Natural killer cell treated with Interleukin-12 subunit alpha and Interleukin-12 subunit beta and Interleukin-15 and Interleukin-18, amount 100 ng/mL, for 72 hours (primary cell): ENCODE measurements at regions not wholly inside any gene's neighbourhood (a gene's known extent, or its start where the extent isn't known, plus 50 kb on each side); places are given as distances from the start of the nearest gene placed in this dataset.

Experiments used
- ATAC-seq, 2 donors: fragments of 150-1000 bp; cut with Tn5 transposase in 1 of 2; sonication (Bioruptor Pico), chemical (Tn5 transposase) in 1 of 2; 2 replicates each; pipeline ENCODE4 v1.10.0; 2021
- DNase-seq: peaks from one replicate; pipeline ENCODE4 v3.0.0; 2022; ENCODE audit warnings: low spot score
- H3K27ac Mint-ChIP-seq, 2 donors: 1 replicate in 1 of 2; 2 replicates in 1 of 2; pipeline ENCODE4 v1.8.0; 2022; ENCODE audit warnings: mixed read lengths in 2 of 2, mild to moderate bottlenecking in 1 of 2, moderate library complexity in 1 of 2
- H3K27me3 Mint-ChIP-seq, 2 donors: 1 replicate in 1 of 2; 2 replicates in 1 of 2; pipeline ENCODE4 v1.8.0; 2022; ENCODE audit warnings: mixed read lengths in 2 of 2
- H3K36me3 Mint-ChIP-seq: one replicate; pipeline ENCODE4 v1.8.0; 2022; ENCODE audit warnings: mixed read lengths
- H3K4me1 Mint-ChIP-seq, 2 donors: 1 replicate in 1 of 2; 2 replicates in 1 of 2; pipeline ENCODE4 v1.8.0; 2022; ENCODE audit warnings: low read depth in 2 of 2, mixed read lengths in 2 of 2, mild to moderate bottlenecking in 1 of 2
- H3K4me3 Mint-ChIP-seq: one replicate; pipeline ENCODE4 v1.8.0; 2022; ENCODE audit warnings: mixed read lengths
- H3K9me3 Mint-ChIP-seq: 2 replicates; pipeline ENCODE4 v1.8.0; 2022; ENCODE audit warnings: mixed read lengths

- Mint-ChIP-seq H3K4me3 (no peak overlapping the region), H3K27me3 (no peaks in the 10 kb centered on the region), H3K27ac (no peak overlapping the region), H3K4me1 (no peaks in the 10 kb centered on the region), H3K36me3 (no peaks in the 10 kb centered on the region), H3K9me3 (peaks cover 4% of the 10 kb centered on the region)
- ATAC-seq = no peak
- DNase-seq = no peak
Observed at GRCh38 chr2:193580176-193580950, 1385.6 kb upstream of the TMEFF2 start.

- peaks cover 4% of the 10 kb centered on the region for H3K9me3 Mint-ChIP-seq
- ATAC-seq (no peak), DNase-seq (no peak)
- no peak overlapping the region for H3K27ac Mint-ChIP-seq
- H3K27me3 Mint-ChIP-seq = no peaks in the 10 kb centered on the region
- H3K4me1 Mint-ChIP-seq = no peaks in the 10 kb centered on the region
- H3K4me3 Mint-ChIP-seq = no peak overlapping the region
- no peaks in the 10 kb centered on the region for H3K36me3 Mint-ChIP-seq
Observed at GRCh38 chr2:193566886-193567285, 1372.2 kb upstream of the TMEFF2 start.

- H3K4me1 Mint-ChIP-seq = no peaks in the 10 kb centered on the region
Observed at GRCh38 chr2:193566276-193566675, 1371.5 kb upstream of the TMEFF2 start.

GRCh38 chr2:193562031-193562430 is 1367.3 kb upstream of the TMEFF2 start:
- Mint-ChIP-seq H3K4me3 (no peak overlapping the region), H3K9me3 (peaks cover 6% of the 10 kb centered on the region), H3K4me1 (no peaks in the 10 kb centered on the region), H3K27ac (no peak overlapping the region), H3K27me3 (no peaks in the 10 kb centered on the region), H3K36me3 (no peaks in the 10 kb centered on the region)
- ATAC-seq (no peak), DNase-seq (no peak)

More at GRCh38 chr2:193566276-193566675, 1371.5 kb upstream of the TMEFF2 start:
- ATAC-seq (no peak), DNase-seq (no peak)
- Mint-ChIP-seq H3K27ac (no peak overlapping the region), H3K4me3 (no peak overlapping the region), H3K27me3 (no peaks in the 10 kb centered on the region), H3K9me3 (peaks cover 6% of the 10 kb centered on the region), H3K36me3 (no peaks in the 10 kb centered on the region)

GRCh38 chr2:193561054-193561453 is 1366.3 kb upstream of the TMEFF2 start:
- Mint-ChIP-seq H3K4me3 (no peak overlapping the region), H3K36me3 (no peaks in the 10 kb centered on the region), H3K27ac (no peak overlapping the region), H3K4me1 (no peaks in the 10 kb centered on the region), H3K27me3 (no peaks in the 10 kb centered on the region), H3K9me3 (peaks cover 6% of the 10 kb centered on the region)
- no peak for ATAC-seq
- DNase-seq = no peak

GRCh38 chr2:193556766-193557470 is 1362.2 kb upstream of the TMEFF2 start:
- DNase-seq (no peak), ATAC-seq (no peak)
- Mint-ChIP-seq H3K27ac (no peak overlapping the region), H3K4me3 (no peak overlapping the region), H3K36me3 (no peaks in the 10 kb centered on the region), H3K4me1 (no peaks in the 10 kb centered on the region), H3K27me3 (no peaks in the 10 kb centered on the region), H3K9me3 (peaks cover 3% of the 10 kb centered on the region)

- no peak overlapping the region for H3K4me3 Mint-ChIP-seq
Observed at GRCh38 chr2:193549661-193550060, 1354.9 kb upstream of the TMEFF2 start.

GRCh38 chr2:193542762-193543161 is 1348.0 kb upstream of the TMEFF2 start:
- Mint-ChIP-seq H3K36me3 (no peaks in the 10 kb centered on the region), H3K4me3 (no peak overlapping the region), H3K27me3 (no peaks in the 10 kb centered on the region), H3K4me1 (no peaks in the 10 kb centered on the region), H3K9me3 (peaks cover 15% of the 10 kb centered on the region), H3K27ac (no peak overlapping the region)
- ATAC-seq (no peak), DNase-seq (no peak)

More at GRCh38 chr2:193549661-193550060, 1354.9 kb upstream of the TMEFF2 start:
- Mint-ChIP-seq H3K4me1 (no peaks in the 10 kb centered on the region), H3K27ac (no peak overlapping the region), H3K9me3 (peaks cover 17% of the 10 kb centered on the region), H3K27me3 (no peaks in the 10 kb centered on the region), H3K36me3 (no peaks in the 10 kb centered on the region)
- no peak for ATAC-seq
- DNase-seq = no peak

GRCh38 chr2:193539188-193539587 is 1344.5 kb upstream of the TMEFF2 start:
- no peaks in the 10 kb centered on the region for H3K36me3 Mint-ChIP-seq
- no peak for ATAC-seq

GRCh38 chr2:193538061-193538460 is 1343.3 kb upstream of the TMEFF2 start:
- Mint-ChIP-seq H3K4me1 (no peaks in the 10 kb centered on the region), H3K27ac (no peak overlapping the region), H3K9me3 (peaks cover 6% of the 10 kb centered on the region), H3K4me3 (no peak overlapping the region), H3K36me3 (no peaks in the 10 kb centered on the region), H3K27me3 (no peaks in the 10 kb centered on the region)
- ATAC-seq (no peak), DNase-seq (no peak)

More at GRCh38 chr2:193539188-193539587, 1344.5 kb upstream of the TMEFF2 start:
- peaks cover 7% of the 10 kb centered on the region for H3K9me3 Mint-ChIP-seq
- no peaks in the 10 kb centered on the region for H3K27me3 Mint-ChIP-seq
- H3K4me3 Mint-ChIP-seq = no peak overlapping the region
- H3K27ac Mint-ChIP-seq = no peak overlapping the region
- H3K4me1 Mint-ChIP-seq = no peaks in the 10 kb centered on the region
- DNase-seq = no peak

GRCh38 chr2:193537531-193537930 is 1342.8 kb upstream of the TMEFF2 start:
- Mint-ChIP-seq H3K27me3 (no peaks in the 10 kb centered on the region), H3K36me3 (no peaks in the 10 kb centered on the region), H3K27ac (no peak overlapping the region), H3K9me3 (peaks cover 8% of the 10 kb centered on the region), H3K4me3 (no peak overlapping the region), H3K4me1 (no peaks in the 10 kb centered on the region)
- DNase-seq (no peak), ATAC-seq (no peak)

GRCh38 chr2:193528458-193528857 is 1333.7 kb upstream of the TMEFF2 start:
- Mint-ChIP-seq H3K4me1 (no peaks in the 10 kb centered on the region), H3K36me3 (no peaks in the 10 kb centered on the region), H3K27me3 (no peaks in the 10 kb centered on the region), H3K4me3 (no peak overlapping the region), H3K9me3 (peaks cover 16% of the 10 kb centered on the region), H3K27ac (no peak overlapping the region)
- DNase-seq (no peak), ATAC-seq (no peak)

GRCh38 chr2:193527146-193527545 is 1332.4 kb upstream of the TMEFF2 start:
- Mint-ChIP-seq H3K4me1 (no peaks in the 10 kb centered on the region), H3K27ac (no peak overlapping the region), H3K9me3 (peaks cover 8% of the 10 kb centered on the region), H3K36me3 (no peaks in the 10 kb centered on the region), H3K27me3 (no peaks in the 10 kb centered on the region), H3K4me3 (no peak overlapping the region)
- DNase-seq (no peak), ATAC-seq (no peak)

GRCh38 chr2:193523662-193524061 is 1328.9 kb upstream of the TMEFF2 start:
- ATAC-seq = no peak
- Mint-ChIP-seq H3K4me3 (no peak overlapping the region), H3K9me3 (peaks cover 12% of the 10 kb centered on the region), H3K4me1 (no peaks in the 10 kb centered on the region), H3K27ac (no peak overlapping the region), H3K36me3 (no peaks in the 10 kb centered on the region), H3K27me3 (no peaks in the 10 kb centered on the region)
- no peak for DNase-seq
